ENCODE measurements at regions not wholly inside any gene's neighbourhood (a gene's known extent, or its start where the extent isn't known, plus 50 kb on each side); places are given as distances from the start of the nearest gene placed in this dataset.
"Not testable (repeated sequence)": the region's sequence is repeated elsewhere in the genome, so short reads cannot be mapped to it uniquely, and the experiment has no call there.

- no peak for ATAC-seq
- H3K27me3 Mint-ChIP-seq = peaks cover 12% of the 10 kb centered on the region
- no peak for DNase-seq
- no peaks in the 10 kb centered on the region for H3K36me3 Mint-ChIP-seq (ENCODE audit: low read depth)
- H3K9me3 Mint-ChIP-seq = no peaks in the 10 kb centered on the region
- CTCF ChIA-PET = interaction anchor here (0.6 kb wide), 1 partner anchor 482 kb away, joined by 3 read pairs; no protein-coding TSS in a partner anchor
- intact Hi-C loops (cut with micrococcal nuclease) = no loop called here
- no peak overlapping the region for H3K4me3 Mint-ChIP-seq
- TF ChIP-seq CTCF (IDR thresholded peaks at IDR 0.05) = no peak
- no peak overlapping the region for H3K27ac Mint-ChIP-seq
- POLR2A ChIA-PET = no interaction called here
- H3K4me1 Mint-ChIP-seq (ENCODE audit: low read depth) = no peaks in the 10 kb centered on the region
Measured at GRCh38 chr13:75959861-75960481, 323.8 kb downstream of the LMO7 start.

DNA sequence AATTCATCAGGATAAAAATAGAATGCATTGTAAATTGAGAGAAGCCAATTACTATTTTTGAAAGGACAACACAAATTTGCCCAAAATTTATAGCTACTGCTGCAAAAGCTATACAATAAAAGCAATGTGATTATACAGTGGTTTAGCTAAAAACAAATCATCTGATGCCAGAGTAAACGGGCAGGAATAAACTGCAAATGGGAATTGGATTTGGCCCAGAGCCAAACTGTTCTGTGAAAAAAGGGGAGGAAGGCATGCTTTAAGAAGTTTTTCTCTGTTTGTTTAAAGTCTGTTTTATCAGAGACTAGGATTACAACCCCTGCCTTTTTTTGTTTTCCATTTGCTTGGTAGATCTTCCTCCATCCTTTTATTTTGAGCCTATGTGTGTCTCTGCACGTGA lies 317.5 kb downstream of the LMO7 start:
- H3K36me3 Mint-ChIP-seq (ENCODE audit: low read depth); H3K27ac Mint-ChIP-seq; H3K9me3 Mint-ChIP-seq; ATAC-seq; DNase-seq; intact Hi-C loops (cut with micrococcal nuclease); POLR2A ChIA-PET; H3K27me3 Mint-ChIP-seq; H3K4me1 Mint-ChIP-seq (ENCODE audit: low read depth); CTCF ChIA-PET; H3K4me3 Mint-ChIP-seq: not testable (repeated sequence)

DNA sequence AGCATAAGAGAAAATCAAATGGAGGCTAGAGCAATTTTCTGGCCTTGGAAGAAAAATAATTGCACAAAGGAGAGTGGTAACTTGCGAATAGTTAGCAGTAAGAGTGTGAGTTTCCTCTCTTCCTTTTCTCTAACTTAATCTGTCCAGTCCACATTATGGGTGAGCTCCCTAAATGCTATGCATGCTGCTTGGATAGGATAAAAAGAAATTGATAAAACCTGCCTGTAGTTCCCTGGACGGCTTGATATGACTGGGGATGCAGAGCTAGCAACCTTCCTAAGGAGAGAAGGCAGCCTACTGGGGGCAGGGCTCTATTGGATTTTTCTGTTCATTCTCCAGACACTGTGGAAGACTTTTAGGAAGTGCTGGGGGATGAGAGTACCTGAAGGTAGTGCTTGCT lies 311.3 kb downstream of the LMO7 start:
- Mint-ChIP-seq H3K27me3 (no peaks in the 10 kb centered on the region), H3K9me3 (no peaks in the 10 kb centered on the region), H3K27ac (no peak overlapping the region), H3K4me1 (ENCODE audit: low read depth) (no peaks in the 10 kb centered on the region), H3K4me3 (no peak overlapping the region), H3K36me3 (ENCODE audit: low read depth) (no peaks in the 10 kb centered on the region)
- ChIA-PET POLR2A (no interaction called here), CTCF (interaction anchor here (1.1 kb wide), 1 partner anchor 77 kb away, joined by 4 read pairs; no protein-coding TSS in a partner anchor)
- DNase-seq (no peak), ATAC-seq (no peak)
- TF ChIP-seq CTCF (IDR thresholded peaks at IDR 0.05) = no peak
- intact Hi-C loops (cut with micrococcal nuclease) = no loop called here

- DNase-seq = no peak
- ATAC-seq = no peak
- no peaks in the 10 kb centered on the region for H3K9me3 Mint-ChIP-seq
- ChIA-PET CTCF (interaction anchor here (1.1 kb wide), 1 partner anchor 76 kb away, joined by 4 read pairs; no protein-coding TSS in a partner anchor), POLR2A (no interaction called here)
- H3K27ac Mint-ChIP-seq = no peak overlapping the region
- no peak for TF ChIP-seq CTCF (IDR thresholded peaks at IDR 0.05)
- no peaks in the 10 kb centered on the region for H3K4me1 Mint-ChIP-seq (ENCODE audit: low read depth)
- intact Hi-C loops (cut with micrococcal nuclease) = no loop called here
- H3K4me3 Mint-ChIP-seq = no peak overlapping the region
- no peaks in the 10 kb centered on the region for H3K36me3 Mint-ChIP-seq (ENCODE audit: low read depth)
- no peaks in the 10 kb centered on the region for H3K27me3 Mint-ChIP-seq
Measured at GRCh38 chr13:75946536-75947284, 310.6 kb downstream of the LMO7 start.

- no peaks in the 10 kb centered on the region for H3K36me3 Mint-ChIP-seq (ENCODE audit: low read depth)
- TF ChIP-seq CTCF (IDR thresholded peaks at IDR 0.05) = no peak
- intact Hi-C loops (cut with micrococcal nuclease) = no loop called here
- no peak overlapping the region for H3K4me3 Mint-ChIP-seq
- H3K27ac Mint-ChIP-seq = no peak overlapping the region
- no peak for ATAC-seq
- CTCF ChIA-PET = no interaction called here
- H3K27me3 Mint-ChIP-seq = no peaks in the 10 kb centered on the region
- POLR2A ChIA-PET = no interaction called here
- H3K4me1 Mint-ChIP-seq (ENCODE audit: low read depth) = no peaks in the 10 kb centered on the region
- H3K9me3 Mint-ChIP-seq = no peaks in the 10 kb centered on the region
- no peak for DNase-seq
Measured at GRCh38 chr13:75945841-75946482, 309.8 kb downstream of the LMO7 start.
